ENCODE measurements at regions not wholly inside any gene's neighbourhood (a gene's known extent, or its start where the extent isn't known, plus 50 kb on each side); places are given as distances from the start of the nearest gene placed in this dataset.

GRCh38 chr15:93359425-93360131, 270.6 kb upstream of the RGMA start:
- no peak overlapping the region for H3K27ac Mint-ChIP-seq
- H3K27me3 Mint-ChIP-seq (ENCODE audit: insufficient read depth): peaks cover 1% of the 10 kb centered on the region; the same call in 1 of the 2 replicates
- DNase-seq: no peak
- H3K9me3 Mint-ChIP-seq: peaks cover 42% of the 10 kb centered on the region
- H3K4me1 Mint-ChIP-seq (ENCODE audit: low read depth): no peaks in the 10 kb centered on the region
- H3K4me3 Mint-ChIP-seq: no peak overlapping the region
- TF ChIP-seq CTCF (IDR thresholded peaks at IDR 0.05): no peak
- H3K36me3 Mint-ChIP-seq (ENCODE audit: low read depth): no peaks in the 10 kb centered on the region; the same call in 1 of the 2 replicates

- Mint-ChIP-seq H3K9me3 (peaks cover 37% of the 10 kb centered on the region), H3K27me3 (ENCODE audit: insufficient read depth) (peaks cover 1% of the 10 kb centered on the region; the same call in 1 of the 2 replicates), H3K4me3 (no peak overlapping the region), H3K36me3 (ENCODE audit: low read depth) (no peaks in the 10 kb centered on the region; the same call in 1 of the 2 replicates), H3K27ac (no peak overlapping the region), H3K4me1 (ENCODE audit: low read depth) (no peaks in the 10 kb centered on the region)
- DNase-seq: no peak
- TF ChIP-seq CTCF (IDR thresholded peaks at IDR 0.05): no peak
These were observed 270.0 kb upstream of the RGMA start for GRCh38 chr15:93359060-93359408.

- H3K4me1 Mint-ChIP-seq (ENCODE audit: low read depth): no peaks in the 10 kb centered on the region
- H3K36me3 Mint-ChIP-seq (ENCODE audit: low read depth): no peaks in the 10 kb centered on the region; the same call in 1 of the 2 replicates
- H3K27ac Mint-ChIP-seq: no peak overlapping the region
- peaks cover 41% of the 10 kb centered on the region for H3K9me3 Mint-ChIP-seq
- TF ChIP-seq CTCF (IDR thresholded peaks at IDR 0.05): no peak
- DNase-seq: no peak
- H3K27me3 Mint-ChIP-seq (ENCODE audit: insufficient read depth): peaks cover 1% of the 10 kb centered on the region; the same call in 1 of the 2 replicates
- H3K4me3 Mint-ChIP-seq: no peak overlapping the region
These were observed 269.4 kb upstream of the RGMA start for GRCh38 chr15:93358166-93359059.

- Mint-ChIP-seq H3K4me1 (ENCODE audit: low read depth) (no peaks in the 10 kb centered on the region), H3K27me3 (ENCODE audit: insufficient read depth) (no peaks in the 10 kb centered on the region), H3K4me3 (no peak overlapping the region), H3K9me3 (peaks cover 59% of the 10 kb centered on the region), H3K27ac (no peak overlapping the region), H3K36me3 (ENCODE audit: low read depth) (peaks cover 4% of the 10 kb centered on the region; the same call in 1 of the 2 replicates)
- no peak for DNase-seq
- TF ChIP-seq CTCF (IDR thresholded peaks at IDR 0.05): no peak
These were observed 259.9 kb upstream of the RGMA start for GRCh38 chr15:93348711-93349545.

- H3K4me1 Mint-ChIP-seq (ENCODE audit: low read depth): no peaks in the 10 kb centered on the region
- H3K4me3 Mint-ChIP-seq: no peak overlapping the region
- H3K27ac Mint-ChIP-seq: no peak overlapping the region
- peaks cover 4% of the 10 kb centered on the region; the same call in 1 of the 2 replicates for H3K36me3 Mint-ChIP-seq (ENCODE audit: low read depth)
- no peak for DNase-seq
- no peak for TF ChIP-seq CTCF (IDR thresholded peaks at IDR 0.05)
- H3K9me3 Mint-ChIP-seq: peaks cover 58% of the 10 kb centered on the region
- H3K27me3 Mint-ChIP-seq (ENCODE audit: insufficient read depth): no peaks in the 10 kb centered on the region
These were observed 259.0 kb upstream of the RGMA start for GRCh38 chr15:93347986-93348385.
